IPS-NIHi7 (cell line): ENCODE measurements at regions not wholly inside any gene's neighbourhood (a gene's known extent, or its start where the extent isn't known, plus 50 kb on each side); places are given as distances from the start of the nearest gene placed in this dataset.

Experiments
- DNase-seq: peaks from one replicate; pipeline ENCODE4 v3.0.0; 2012; ENCODE audit warnings: mixed read lengths; ENCODE audit errors: extremely low spot score

DNA sequence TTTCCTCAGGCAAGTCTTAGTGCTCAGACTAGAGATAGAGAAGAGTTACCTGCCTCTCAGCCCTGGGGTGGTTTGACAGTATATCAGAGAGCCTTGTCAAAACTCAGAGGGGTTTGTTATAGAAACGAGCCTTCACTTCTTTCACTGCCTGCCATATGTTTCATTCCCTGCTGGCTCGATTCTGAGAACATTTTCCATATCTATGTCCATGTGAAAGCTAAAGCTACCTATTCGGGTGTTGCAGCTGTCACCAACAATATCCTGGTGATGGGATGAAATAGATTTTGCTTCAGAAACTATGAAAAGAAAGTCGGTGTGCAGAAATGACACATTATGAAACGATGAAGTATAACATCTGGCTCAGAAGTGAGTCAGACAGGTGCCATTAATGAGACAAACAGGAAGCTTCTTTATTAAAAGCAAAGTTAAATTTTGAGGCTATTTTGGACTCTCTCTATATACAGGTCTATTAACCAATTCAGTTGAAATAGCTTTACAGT lies 56.1 kb upstream of the TANK start:
- no peak for DNase-seq

DNA sequence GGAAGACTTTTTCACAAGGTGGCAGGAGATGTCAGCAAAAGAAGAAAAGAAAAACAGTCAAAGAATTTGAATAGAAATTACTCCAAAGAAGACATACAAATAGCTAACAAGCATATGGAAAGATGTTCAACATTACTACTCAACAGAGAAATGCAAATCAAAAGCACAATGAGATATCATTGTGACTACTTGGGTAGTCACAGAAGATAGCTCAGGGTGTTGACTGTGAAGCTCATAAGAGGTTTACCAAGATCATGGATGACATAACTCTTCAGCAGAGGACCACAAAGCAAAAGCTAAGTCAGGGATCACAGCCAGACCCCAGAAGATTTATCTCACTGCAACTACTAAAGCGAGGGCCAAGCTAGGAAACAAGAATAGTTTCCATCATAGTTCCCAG lies 53.0 kb upstream of the TANK start:
- no peak for DNase-seq
